ENCODE measurements at regions not wholly inside any gene's neighbourhood (a gene's known extent, or its start where the extent isn't known, plus 50 kb on each side); places are given as distances from the start of the nearest gene placed in this dataset.

DNA sequence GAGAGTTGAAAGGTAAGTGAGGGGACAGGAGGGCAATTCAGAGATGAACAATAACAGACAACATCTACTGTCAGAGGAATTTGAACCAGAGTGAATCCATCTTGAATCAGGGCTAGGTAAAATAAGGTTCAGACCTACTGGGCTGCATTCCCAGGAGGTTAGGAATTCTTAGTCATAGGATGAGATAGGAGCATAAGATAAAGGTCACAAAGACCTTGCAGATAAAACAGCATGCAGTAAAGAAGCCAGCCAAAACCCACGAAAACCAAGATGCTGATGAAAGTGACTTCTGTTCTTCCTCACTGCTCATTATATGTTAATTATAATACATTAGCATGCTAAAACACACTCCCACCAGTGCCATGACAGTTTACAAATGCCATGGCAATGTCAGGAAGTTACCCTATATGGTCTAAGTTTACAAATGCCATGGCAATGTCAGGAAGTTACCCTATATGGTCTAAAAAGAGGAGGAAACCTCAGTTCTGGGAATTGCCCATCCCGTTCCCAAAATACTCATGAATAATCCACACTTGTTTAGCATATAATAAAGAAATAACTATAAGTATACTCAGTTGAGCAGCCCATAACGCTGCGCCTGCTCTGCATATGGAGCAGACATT is 248.5 kb downstream of the HAO1 start:
- TF ChIP-seq, protein P1, sequence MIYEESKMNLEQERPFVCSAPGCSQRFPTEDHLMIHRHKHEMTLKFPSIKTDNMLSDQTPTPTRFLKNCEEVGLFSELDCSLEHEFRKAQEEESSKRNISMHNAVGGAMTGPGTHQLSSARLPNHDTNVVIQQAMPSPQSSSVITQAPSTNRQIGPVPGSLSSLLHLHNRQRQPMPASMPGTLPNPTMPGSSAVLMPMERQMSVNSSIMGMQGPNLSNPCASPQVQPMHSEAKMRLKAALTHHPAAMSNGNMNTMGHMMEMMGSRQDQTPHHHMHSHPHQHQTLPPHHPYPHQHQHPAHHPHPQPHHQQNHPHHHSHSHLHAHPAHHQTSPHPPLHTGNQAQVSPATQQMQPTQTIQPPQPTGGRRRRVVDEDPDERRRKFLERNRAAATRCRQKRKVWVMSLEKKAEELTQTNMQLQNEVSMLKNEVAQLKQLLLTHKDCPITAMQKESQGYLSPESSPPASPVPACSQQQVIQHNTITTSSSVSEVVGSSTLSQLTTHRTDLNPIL (CRISPR knock-in tag; IDR thresholded peaks at IDR 0.05; ENCODE audit: low read depth), result no peak
- TF ChIP-seq, protein P2, sequence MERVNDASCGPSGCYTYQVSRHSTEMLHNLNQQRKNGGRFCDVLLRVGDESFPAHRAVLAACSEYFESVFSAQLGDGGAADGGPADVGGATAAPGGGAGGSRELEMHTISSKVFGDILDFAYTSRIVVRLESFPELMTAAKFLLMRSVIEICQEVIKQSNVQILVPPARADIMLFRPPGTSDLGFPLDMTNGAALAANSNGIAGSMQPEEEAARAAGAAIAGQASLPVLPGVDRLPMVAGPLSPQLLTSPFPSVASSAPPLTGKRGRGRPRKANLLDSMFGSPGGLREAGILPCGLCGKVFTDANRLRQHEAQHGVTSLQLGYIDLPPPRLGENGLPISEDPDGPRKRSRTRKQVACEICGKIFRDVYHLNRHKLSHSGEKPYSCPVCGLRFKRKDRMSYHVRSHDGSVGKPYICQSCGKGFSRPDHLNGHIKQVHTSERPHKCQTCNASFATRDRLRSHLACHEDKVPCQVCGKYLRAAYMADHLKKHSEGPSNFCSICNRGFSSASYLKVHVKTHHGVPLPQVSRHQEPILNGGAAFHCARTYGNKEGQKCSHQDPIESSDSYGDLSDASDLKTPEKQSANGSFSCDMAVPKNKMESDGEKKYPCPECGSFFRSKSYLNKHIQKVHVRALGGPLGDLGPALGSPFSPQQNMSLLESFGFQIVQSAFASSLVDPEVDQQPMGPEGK (CRISPR knock-in tag; IDR thresholded peaks at IDR 0.05; ENCODE audit: borderline replicate concordance), result no peak
- no peak for TF ChIP-seq ZNF8 (CRISPR knock-in tag; IDR thresholded peaks at IDR 0.05)
- TF ChIP-seq ARNTL (CRISPR knock-in tag; IDR thresholded peaks at IDR 0.05; ENCODE audit: borderline replicate concordance, low read depth), result no peak

Data from SK-N-SH treated with all-trans-retinoic acid at 6 μM for 48 hours (cell line).